ENCODE measurements at regions not wholly inside any gene's neighbourhood (a gene's known extent, or its start where the extent isn't known, plus 50 kb on each side); places are given as distances from the start of the nearest gene placed in this dataset.
"Not testable (repeated sequence)": the region's sequence is repeated elsewhere in the genome, so short reads cannot be mapped to it uniquely, and the experiment has no call there.

DNA sequence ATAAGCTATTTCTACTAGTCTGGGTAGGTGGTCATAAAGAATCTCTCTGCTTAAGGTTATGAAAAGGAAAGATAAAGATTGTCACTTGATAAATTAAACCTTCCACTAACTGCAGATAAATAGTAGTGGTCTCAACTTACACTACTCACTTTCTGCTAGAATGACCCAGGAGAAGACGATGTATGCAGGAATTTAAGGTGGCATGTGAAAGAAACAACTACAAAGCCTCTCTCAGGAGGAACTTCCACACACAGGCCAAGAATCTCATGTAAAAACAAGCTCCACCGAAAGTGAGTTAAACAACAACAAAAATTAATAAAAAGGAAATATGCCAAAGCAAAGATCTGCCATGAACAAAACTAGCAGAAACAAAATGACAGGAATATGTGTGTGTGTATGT is 165.4 kb downstream of the CDC14C start:
- no peak for ATAC-seq
- H3K4me1 Mint-ChIP-seq = no peaks in the 10 kb centered on the region
- H3K9me3 Mint-ChIP-seq = peaks cover 14% of the 10 kb centered on the region

DNA sequence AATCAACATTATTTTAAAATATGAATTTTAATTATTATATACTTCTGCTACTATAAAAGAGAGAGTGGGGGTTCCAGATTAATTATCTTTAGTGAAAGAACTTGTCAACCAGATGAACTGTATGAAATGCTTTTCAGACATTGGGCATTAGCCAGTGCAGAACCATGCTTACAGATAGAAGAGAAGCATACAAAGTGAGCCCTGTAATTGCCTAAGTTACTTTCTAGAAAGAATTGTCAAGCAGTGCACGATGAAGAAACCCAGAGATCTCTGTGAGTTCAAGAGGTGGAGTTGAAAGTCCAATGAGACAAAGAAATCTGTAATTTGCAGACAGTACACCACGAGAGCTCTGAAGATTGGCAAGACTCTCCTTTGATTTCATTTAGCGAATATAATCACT is 166.7 kb downstream of the CDC14C start:
- no peak overlapping the region for H3K4me3 Mint-ChIP-seq
- no peak overlapping the region for H3K27ac Mint-ChIP-seq

More for the DNA sequence above, 165.4 kb downstream of the CDC14C start:
- no peak for DNase-seq (ENCODE audit: low spot score in 2 of 2)
- Mint-ChIP-seq H3K27ac (no peak overlapping the region), H3K4me3 (no peak overlapping the region), H3K36me3 (no peaks in the 10 kb centered on the region)

DNA sequence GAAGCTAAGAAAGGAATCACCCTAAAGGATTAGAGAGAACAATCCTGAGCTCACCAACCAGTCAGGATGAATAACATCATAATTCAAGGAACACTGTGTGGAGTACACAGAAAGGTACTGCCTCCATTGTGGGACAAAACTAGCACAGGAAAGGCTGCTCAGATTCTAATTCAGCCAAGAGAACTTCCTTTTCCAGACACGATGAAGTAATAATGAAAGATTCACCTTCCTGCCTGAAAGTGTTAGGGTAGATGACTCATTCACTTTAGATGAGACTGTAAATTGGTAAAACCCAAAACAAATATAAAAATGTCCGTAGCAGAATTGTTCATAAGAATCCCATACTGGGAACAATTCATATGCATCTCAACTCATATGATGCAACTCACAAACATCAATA is 167.2 kb downstream of the CDC14C start:
- Mint-ChIP-seq H3K4me3 (no peak overlapping the region), H3K27ac (no peak overlapping the region), H3K36me3 (no peaks in the 10 kb centered on the region), H3K9me3 (peaks cover 16% of the 10 kb centered on the region), H3K4me1 (no peaks in the 10 kb centered on the region)
- ATAC-seq (no peak), DNase-seq (ENCODE audit: low spot score in 2 of 2) (no peak)

More for the DNA sequence above, 166.7 kb downstream of the CDC14C start:
- Mint-ChIP-seq H3K4me1 (no peaks in the 10 kb centered on the region), H3K36me3 (no peaks in the 10 kb centered on the region), H3K9me3 (peaks cover 19% of the 10 kb centered on the region)
- no peak for DNase-seq (ENCODE audit: low spot score in 2 of 2)
- no peak for ATAC-seq

DNA sequence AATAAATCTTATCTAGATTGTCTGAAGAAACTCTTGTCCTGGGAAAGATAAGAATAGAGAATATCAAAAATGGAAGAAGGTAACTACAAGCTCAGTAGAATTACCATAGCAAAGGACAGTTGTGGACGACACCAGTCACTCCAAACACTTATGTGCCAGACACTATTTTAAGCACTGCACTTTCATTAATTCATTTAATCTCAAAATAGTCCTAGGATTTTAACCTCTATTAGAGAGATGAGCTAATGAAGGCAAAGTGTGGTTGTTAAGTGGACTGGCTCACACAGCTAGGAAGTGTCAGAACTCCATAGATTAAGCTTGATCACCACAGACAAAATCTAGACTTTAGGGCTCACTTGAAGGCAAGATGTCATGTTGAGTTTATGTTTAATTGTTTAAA is 168.9 kb downstream of the CDC14C start:
- H3K36me3 Mint-ChIP-seq = no peaks in the 10 kb centered on the region
- H3K9me3 Mint-ChIP-seq = peaks cover 16% of the 10 kb centered on the region
- DNase-seq (ENCODE audit: low spot score in 2 of 2) (no peak), ATAC-seq (no peak)
- H3K27ac Mint-ChIP-seq = no peak overlapping the region
- no peak overlapping the region for H3K4me3 Mint-ChIP-seq
- no peaks in the 10 kb centered on the region for H3K4me1 Mint-ChIP-seq

DNA sequence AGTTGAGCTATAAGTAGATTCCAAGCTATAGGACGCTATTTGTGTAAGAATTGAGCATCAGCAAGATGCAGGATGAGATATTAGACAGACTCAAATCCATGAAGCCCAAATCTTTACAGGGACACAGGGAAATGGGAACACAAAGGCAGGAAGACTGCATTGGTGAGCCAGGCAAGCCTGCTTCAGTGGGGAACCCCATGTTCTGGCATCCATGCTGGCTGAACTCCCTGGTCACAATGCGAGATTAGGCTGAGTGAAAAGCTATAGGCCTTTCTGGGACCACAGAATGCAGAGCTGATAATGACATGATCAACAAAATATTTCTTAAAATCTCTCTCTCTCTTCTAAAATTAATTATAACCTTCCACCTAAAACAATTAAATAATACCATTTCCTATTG is 170.5 kb downstream of the CDC14C start:
- H3K27ac Mint-ChIP-seq = no peak overlapping the region
- peaks cover 14% of the 10 kb centered on the region for H3K9me3 Mint-ChIP-seq
- no peak for DNase-seq (ENCODE audit: low spot score in 2 of 2)
- no peak for ATAC-seq
- no peak overlapping the region for H3K4me3 Mint-ChIP-seq
- no peaks in the 10 kb centered on the region for H3K4me1 Mint-ChIP-seq
- H3K36me3 Mint-ChIP-seq = no peaks in the 10 kb centered on the region

DNA sequence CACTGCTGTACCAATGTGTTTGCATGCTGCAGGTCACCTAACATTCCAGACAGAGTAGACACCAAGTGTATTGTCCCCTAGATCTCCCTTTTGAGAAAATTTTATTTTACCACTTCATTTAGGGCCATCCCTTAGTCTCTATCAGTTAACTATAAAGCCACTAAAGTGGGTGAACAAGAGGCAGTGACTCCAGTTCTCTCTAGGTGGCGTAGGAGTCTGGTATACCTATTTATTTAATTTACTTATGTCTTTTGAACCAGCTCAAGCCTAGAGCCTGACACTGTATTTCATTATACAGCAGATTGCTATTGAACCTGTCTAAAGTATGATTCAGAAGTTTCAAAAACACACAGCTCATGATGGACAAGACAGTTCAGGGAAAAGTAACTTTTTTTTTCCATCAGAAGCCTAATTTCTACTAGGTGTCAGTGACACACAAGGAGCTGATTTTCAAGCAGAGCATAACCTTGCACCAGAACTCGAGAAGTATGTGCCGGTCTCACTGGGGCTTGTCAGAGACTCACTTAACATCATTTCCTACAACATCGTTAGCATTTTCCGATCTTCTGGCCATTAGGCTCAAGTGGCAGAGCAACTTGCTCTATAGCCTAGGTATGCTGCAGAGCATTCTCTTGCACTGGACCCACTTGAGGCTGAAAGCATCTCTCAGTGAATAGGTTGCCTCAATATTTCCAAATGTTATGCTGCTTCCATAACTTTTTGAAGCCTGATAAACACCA is 175.4 kb downstream of the CDC14C start:
- Mint-ChIP-seq H3K27ac (no peak overlapping the region), H3K4me1 (no peaks in the 10 kb centered on the region), H3K4me3 (no peak overlapping the region), H3K36me3 (no peaks in the 10 kb centered on the region), H3K9me3 (peaks cover 11% of the 10 kb centered on the region)
- DNase-seq (ENCODE audit: low spot score in 2 of 2) = no peak
- no peak for ATAC-seq

DNA sequence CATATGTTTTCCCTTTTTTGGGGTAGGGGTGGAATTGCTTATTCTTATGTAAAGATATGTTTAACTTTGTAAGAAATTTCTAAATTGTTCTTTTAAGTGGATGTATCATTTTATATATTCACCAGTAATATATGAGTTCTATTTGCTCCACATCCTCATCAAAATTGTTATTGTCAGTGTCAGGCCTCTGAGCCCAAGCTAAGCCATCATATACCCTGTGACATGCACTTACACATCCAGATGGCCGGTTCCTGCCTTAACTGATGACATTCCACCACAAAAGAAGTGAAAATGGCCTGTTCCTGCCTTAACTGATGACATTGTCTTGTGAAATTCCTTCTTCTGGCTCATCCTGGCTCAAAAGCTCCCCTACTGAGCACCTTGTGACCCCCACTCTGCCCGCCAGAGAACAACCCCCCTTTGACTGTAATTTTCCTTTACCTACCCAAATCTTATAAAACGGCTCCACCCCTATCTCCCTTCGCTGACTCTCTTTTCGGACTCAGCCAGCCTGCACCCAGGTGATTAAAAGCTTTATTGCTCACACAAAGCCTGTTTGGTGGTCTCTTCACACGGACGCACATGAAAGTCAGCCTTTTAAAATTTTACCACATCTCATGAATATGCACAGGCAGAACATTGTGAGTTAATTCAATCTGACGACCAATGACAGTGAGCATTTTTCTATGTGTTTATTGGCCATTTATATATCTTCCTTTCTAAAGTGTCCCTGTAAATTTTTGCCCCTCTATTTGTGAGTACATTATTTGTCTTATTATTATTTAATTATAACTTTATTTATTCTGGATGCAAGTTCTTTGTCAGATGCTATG is 176.8 kb downstream of the CDC14C start:
- not testable (repeated sequence) for H3K36me3 Mint-ChIP-seq; DNase-seq (ENCODE audit: low spot score in 2 of 2); ATAC-seq; H3K4me1 Mint-ChIP-seq; H3K27ac Mint-ChIP-seq; H3K9me3 Mint-ChIP-seq; H3K4me3 Mint-ChIP-seq

DNA sequence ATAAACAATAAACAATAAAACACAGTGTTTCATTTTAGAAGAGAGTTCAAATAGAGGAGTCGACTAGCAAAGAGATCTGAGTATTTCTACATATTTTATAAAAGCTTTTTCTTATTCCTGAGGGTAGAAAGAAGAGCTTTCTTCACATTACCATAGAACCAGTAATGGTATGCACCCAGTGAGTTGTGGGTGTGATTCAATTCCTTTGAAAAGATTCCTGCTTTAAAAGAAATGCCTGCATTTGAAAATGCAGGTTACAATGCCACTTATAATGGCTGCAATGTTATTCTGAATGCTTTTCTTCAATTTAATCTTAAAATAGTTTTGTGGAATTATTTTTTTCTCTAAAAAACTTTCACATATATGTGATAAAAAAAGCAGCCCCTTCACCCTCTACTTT is 178.1 kb downstream of the CDC14C start:
- no peak overlapping the region for H3K27ac Mint-ChIP-seq
- H3K36me3 Mint-ChIP-seq = no peaks in the 10 kb centered on the region
- H3K9me3 Mint-ChIP-seq = peaks cover 11% of the 10 kb centered on the region
- H3K4me3 Mint-ChIP-seq = no peak overlapping the region
- no peaks in the 10 kb centered on the region for H3K4me1 Mint-ChIP-seq
- DNase-seq (ENCODE audit: low spot score in 2 of 2) (no peak), ATAC-seq (no peak)

DNA sequence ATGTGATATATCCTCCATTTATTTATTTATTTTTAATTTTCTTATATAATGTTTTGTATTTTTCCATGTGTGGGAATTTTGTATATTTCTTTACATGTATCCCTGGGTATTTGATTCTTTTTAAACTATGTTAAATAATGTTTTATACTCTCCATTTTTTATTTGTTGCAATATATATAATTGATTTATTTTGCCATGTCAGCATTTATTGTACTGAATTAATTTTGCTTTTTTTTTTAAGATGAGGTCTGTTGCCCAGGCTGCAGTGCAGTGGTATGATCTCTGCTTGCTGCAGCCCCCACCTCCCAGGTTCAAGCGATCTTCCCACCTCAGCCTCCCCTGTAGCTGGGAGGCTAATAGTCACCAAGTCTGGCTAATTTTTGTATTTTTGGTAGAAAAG is 187.4 kb downstream of the CDC14C start:
- DNase-seq (ENCODE audit: low spot score in 2 of 2) (no peak), ATAC-seq (no peak)
- H3K27ac Mint-ChIP-seq = no peak overlapping the region
- no peaks in the 10 kb centered on the region for H3K36me3 Mint-ChIP-seq
- no peak overlapping the region for H3K4me3 Mint-ChIP-seq
- H3K9me3 Mint-ChIP-seq = peaks cover 7% of the 10 kb centered on the region
- H3K4me1 Mint-ChIP-seq = no peaks in the 10 kb centered on the region

DNA sequence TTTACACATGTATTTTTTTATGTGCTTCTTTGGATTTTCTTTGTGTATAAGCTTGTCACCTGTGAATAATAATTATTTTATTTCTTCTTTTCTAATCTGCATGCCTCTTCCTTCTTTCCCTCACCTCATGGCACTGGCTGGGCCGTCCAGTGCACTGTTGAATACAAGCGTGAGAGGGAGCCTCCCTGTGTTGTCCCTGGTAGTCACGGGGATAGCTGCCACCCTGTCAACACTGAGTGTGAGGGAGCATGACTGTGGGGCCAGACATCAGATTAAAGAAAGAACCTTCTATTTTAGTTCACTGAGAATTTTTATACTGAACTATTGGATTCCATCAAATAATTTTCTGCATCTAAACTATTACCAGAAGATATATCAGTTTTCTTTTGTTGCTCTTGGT is 187.9 kb downstream of the CDC14C start:
- DNase-seq (ENCODE audit: low spot score in 2 of 2) (no peak), ATAC-seq (no peak)
- Mint-ChIP-seq H3K27ac (no peak overlapping the region), H3K36me3 (no peaks in the 10 kb centered on the region), H3K4me3 (no peak overlapping the region), H3K4me1 (no peaks in the 10 kb centered on the region), H3K9me3 (peaks cover 7% of the 10 kb centered on the region)

DNA sequence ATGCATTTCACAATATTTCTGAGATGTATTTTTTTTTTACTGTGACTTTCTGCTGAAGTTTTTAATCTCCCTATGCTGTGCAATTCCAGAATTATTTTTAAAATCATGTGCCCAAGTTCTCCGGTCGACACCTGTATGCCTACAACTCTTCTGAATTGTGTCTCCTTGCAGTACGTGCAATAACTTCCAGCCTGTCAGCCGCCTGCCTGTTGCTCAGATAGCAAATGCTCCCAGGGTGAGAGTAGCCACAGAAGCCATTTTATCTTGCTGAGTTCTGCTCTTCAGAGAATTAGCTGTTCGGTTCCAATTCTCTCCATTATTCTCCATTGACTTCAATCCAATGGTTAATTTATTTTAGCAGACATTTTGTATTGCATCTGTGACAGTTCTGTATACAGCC is 188.3 kb downstream of the CDC14C start:
- Mint-ChIP-seq H3K4me3 (no peak overlapping the region), H3K4me1 (no peaks in the 10 kb centered on the region), H3K36me3 (no peaks in the 10 kb centered on the region), H3K27ac (no peak overlapping the region), H3K9me3 (peaks cover 7% of the 10 kb centered on the region)
- ATAC-seq (no peak), DNase-seq (ENCODE audit: low spot score in 2 of 2) (no peak)

DNA sequence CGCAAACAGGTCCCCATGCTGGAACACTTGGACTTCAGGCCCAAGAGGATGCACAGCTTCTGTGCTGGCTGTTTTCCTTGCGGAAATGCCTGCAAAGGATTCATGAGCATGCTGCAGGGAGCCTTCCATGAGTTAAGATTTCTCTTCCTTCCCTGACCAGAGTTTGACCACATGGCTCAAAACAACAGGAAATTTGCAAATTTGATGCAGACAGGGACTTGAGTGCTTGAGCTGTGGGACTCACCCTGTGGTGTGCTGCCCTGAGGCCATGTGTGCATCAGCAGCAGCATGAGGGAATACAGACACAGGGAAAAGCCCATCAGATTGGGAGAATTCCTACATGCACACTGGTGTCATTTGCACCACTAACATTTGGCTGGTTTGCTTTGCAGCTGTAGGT is 195.4 kb downstream of the CDC14C start:
- no peaks in the 10 kb centered on the region for H3K4me1 Mint-ChIP-seq
- peaks cover 8% of the 10 kb centered on the region for H3K9me3 Mint-ChIP-seq
- no peaks in the 10 kb centered on the region for H3K36me3 Mint-ChIP-seq
- DNase-seq (ENCODE audit: low spot score in 2 of 2) (no peak), ATAC-seq (no peak)
- H3K4me3 Mint-ChIP-seq = no peak overlapping the region
- H3K27ac Mint-ChIP-seq = no peak overlapping the region

DNA sequence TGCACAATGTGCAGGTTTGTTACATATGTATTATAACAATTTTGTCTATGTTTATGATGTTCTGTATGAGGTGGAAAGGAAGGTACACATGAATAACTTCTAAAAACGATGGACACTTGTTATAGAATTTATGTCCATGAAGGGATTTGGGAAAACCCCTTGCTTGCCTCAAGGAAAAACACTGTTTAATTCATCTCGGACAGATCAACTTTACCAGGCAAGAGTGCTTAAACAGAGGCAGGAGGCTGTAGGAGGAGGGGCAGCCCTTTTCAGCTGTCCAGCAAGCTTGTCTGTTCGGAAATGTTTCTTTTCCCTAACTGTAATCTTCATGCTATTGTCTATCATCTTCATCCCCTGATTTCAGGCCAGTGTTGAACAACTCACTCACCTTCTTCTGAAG is 200.9 kb downstream of the CDC14C start:
- H3K4me1 Mint-ChIP-seq = no peaks in the 10 kb centered on the region
- ATAC-seq = no peak
- no peaks in the 10 kb centered on the region for H3K36me3 Mint-ChIP-seq
- H3K9me3 Mint-ChIP-seq = peaks cover 4% of the 10 kb centered on the region
- H3K27ac Mint-ChIP-seq = no peak overlapping the region
- no peak overlapping the region for H3K4me3 Mint-ChIP-seq
- no peak for DNase-seq (ENCODE audit: low spot score in 2 of 2)

DNA sequence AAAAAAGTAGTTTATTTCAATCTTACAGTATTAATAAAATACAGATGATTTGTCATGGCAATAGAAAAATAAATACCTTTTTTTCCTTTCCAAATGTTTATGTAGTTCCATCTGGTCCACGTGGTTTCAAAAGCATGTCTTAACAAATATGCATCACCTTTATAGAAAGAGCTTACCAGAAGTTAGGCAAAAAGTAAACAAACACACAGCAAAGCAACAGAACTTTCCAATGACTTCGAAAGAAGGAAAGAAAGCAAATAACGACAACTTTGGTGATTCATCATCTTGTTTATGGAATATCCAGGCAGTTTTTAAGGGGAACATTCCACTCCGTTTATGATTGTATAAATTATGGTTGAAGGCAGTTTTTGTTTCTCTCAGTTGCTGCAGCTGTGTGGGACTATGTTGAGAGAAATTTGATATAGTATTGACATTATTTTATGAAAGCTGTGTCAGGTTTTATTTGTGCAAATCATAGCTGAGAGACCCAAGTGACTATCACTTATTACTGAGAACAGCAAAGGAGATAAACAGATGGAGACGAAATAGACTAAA is 203.1 kb downstream of the CDC14C start:
- no peak for ATAC-seq
- Mint-ChIP-seq H3K9me3 (peaks cover 4% of the 10 kb centered on the region), H3K36me3 (no peaks in the 10 kb centered on the region), H3K4me3 (no peak overlapping the region), H3K27ac (no peak overlapping the region), H3K4me1 (no peaks in the 10 kb centered on the region)
- no peak for DNase-seq (ENCODE audit: low spot score in 2 of 2)

DNA sequence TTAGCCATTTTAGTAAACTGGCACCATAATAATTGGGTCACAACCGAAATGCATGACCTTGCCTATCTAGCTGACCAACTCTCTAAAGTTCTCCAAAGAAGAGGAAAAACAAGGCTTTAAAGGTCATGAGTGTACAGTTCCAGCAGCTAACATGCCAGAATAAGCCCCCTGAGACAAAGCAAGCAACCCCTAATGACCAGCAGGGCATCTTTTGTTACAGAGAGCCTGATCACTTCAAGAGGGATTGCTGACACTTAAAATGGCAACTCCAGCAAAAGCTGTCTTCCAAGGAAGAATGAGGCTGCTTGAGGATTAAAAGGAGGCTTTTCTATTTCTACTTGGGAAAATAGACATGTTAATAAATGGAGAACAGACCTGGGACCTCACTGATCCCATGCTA is 213.6 kb downstream of the CDC14C start:
- Mint-ChIP-seq H3K36me3 (no peaks in the 10 kb centered on the region), H3K4me1 (no peaks in the 10 kb centered on the region), H3K9me3 (peaks cover 10% of the 10 kb centered on the region), H3K27ac (no peak overlapping the region), H3K4me3 (no peak overlapping the region)
- ATAC-seq = no peak
- DNase-seq (ENCODE audit: low spot score in 2 of 2) = no peak

DNA sequence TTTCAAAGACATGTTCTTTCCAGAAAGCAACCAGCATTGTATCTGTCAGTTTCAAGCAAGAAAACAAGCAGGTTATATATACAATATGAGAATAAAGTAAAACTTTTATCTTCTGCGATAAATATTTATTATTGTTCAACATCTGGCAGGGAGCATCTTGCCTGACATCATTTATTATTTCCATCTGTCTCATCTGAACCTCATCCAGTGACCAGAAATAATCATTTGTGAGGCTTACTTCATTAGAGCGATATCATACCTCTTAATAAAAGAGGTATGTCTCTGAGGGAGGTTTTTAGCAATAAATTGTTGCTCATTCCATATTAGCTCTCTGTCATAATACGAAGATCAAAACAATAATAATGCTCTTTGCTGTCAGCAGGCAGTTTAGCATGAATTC is 226.1 kb downstream of the CDC14C start:
- no peak for DNase-seq (ENCODE audit: low spot score in 2 of 2)
- Mint-ChIP-seq H3K4me3 (no peak overlapping the region), H3K27ac (no peak overlapping the region), H3K36me3 (no peaks in the 10 kb centered on the region), H3K4me1 (no peaks in the 10 kb centered on the region), H3K9me3 (peaks cover 20% of the 10 kb centered on the region)
- ATAC-seq = no peak
